HUES6 (cell line): ENCODE measurements at regions not wholly inside any gene's neighbourhood (a gene's known extent, or its start where the extent isn't known, plus 50 kb on each side); places are given as distances from the start of the nearest gene placed in this dataset.

ENCODE experiments used
- H3K27ac ChIP-seq: 2 replicates; pipeline ENCODE4 v1.7.0; 2013; ENCODE audit warnings: low read depth, mild to moderate bottlenecking, low read length, inconsistent platforms
- H3K27me3 ChIP-seq: 2 replicates; pipeline ENCODE4 v1.6.1; 2013; ENCODE audit warnings: low read length; ENCODE audit not compliant: control insufficient read depth, insufficient read depth
- H3K36me3 ChIP-seq: 2 replicates; pipeline ENCODE4 v1.6.1; 2013; ENCODE audit warnings: low read length; ENCODE audit not compliant: control insufficient read depth, insufficient read depth
- H3K4me1 ChIP-seq: 2 replicates; pipeline ENCODE4 v1.6.1; 2013; ENCODE audit warnings: low read length; ENCODE audit not compliant: control insufficient read depth, insufficient read depth
- H3K4me3 ChIP-seq: 2 replicates; pipeline ENCODE4 v1.5.1; 2013; ENCODE audit warnings: low read depth, low read length
- H3K9ac ChIP-seq: one replicate; pipeline ENCODE4 v1.6.1; 2013; ENCODE audit warnings: mild to moderate bottlenecking, low read length
- H3K9me3 ChIP-seq: 2 replicates; pipeline ENCODE4 v1.6.1; 2013; ENCODE audit warnings: low read depth, low read length; ENCODE audit not compliant: control insufficient read depth, insufficient read depth

DNA sequence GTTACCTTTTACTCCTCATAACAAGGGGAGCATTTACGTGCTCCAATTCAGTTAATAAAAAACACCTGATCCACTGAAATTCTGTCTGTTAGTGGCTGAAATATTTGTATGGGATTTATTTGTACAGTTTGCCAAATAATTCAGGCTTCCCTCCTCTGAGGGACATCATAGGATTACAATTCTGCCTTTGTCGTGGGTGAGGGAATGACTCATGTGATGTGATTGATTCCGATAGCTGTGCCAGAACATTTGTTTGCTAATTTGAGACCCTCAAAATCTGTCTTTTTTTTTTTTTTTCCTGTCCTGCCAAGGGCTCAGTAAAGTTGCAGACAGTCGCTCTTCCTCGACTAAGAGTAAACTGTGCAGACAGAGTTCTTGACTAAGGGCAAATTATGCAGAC is 612.6 kb upstream of the CDH2 start:
- no peaks in the 10 kb centered on the region for H3K4me1 ChIP-seq
- no peaks in the 10 kb centered on the region for H3K9me3 ChIP-seq
- H3K9ac ChIP-seq: no peak overlapping the region
- no peak overlapping the region for H3K27ac ChIP-seq
- H3K4me3 ChIP-seq: no peak overlapping the region
- no peaks in the 10 kb centered on the region for H3K27me3 ChIP-seq
- no peaks in the 10 kb centered on the region for H3K36me3 ChIP-seq

DNA sequence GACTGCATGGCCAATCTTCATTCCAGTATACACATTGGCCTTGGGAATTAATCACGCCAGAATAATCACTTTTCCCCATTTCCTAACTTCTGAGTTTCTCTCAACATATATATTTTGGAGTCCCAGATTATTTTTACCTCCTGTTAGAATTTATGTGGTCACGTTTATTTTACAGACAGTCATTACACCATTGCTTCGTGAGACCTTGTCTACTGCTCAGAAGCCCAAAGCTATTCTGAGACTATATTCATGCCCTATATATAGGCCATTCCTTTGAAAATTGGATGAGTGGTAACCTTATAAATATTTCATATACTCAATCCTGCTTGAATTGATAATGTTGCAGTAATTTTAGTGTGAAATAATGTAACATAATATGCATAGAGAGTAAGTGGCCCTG is 610.0 kb upstream of the CDH2 start:
- H3K27me3 ChIP-seq: no peaks in the 10 kb centered on the region
- H3K9ac ChIP-seq: no peak overlapping the region
- H3K36me3 ChIP-seq: no peaks in the 10 kb centered on the region
- no peak overlapping the region for H3K4me3 ChIP-seq
- no peaks in the 10 kb centered on the region for H3K9me3 ChIP-seq
- no peak overlapping the region for H3K27ac ChIP-seq
- H3K4me1 ChIP-seq: no peaks in the 10 kb centered on the region

DNA sequence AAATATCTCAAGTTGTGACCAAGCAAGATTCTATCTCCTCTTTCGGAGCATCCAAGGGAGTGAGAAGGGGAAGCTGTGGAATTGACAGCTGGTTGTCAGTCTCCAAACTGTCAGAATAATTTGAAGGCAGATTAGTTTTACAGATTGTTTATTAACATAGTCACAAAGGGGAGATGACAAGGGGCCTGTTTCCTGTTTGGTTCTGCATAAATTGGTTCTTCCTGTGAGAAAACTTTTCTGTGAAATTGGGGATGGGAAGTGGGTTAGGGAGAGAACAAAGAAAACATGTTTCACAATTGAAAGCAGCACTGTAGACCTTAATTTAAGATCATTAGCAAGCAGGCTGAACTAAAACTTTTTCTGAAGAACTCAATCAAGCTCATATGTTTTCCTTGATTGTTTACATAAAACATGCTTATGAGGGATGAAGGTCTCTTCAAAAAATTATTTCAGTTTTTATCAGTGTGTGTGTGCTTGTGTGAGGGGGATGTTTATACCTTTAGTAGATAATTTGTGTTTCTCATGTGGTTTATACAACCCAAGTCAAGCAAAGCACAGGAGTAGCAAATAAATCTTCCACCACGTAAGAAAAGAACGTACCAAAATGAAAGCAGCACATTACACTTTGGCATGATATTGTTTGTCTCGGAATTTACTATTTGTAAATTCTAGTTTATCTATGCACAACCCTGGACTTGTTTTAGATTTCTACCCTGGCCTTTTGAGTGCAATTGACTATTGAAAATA is 604.9 kb upstream of the CDH2 start:
- H3K9ac ChIP-seq: no peak overlapping the region
- no peak overlapping the region for H3K4me3 ChIP-seq
- no peak overlapping the region for H3K27ac ChIP-seq
- H3K4me1 ChIP-seq: no peaks in the 10 kb centered on the region; the same call in 1 of the 2 replicates
- no peaks in the 10 kb centered on the region for H3K27me3 ChIP-seq
- H3K9me3 ChIP-seq: no peaks in the 10 kb centered on the region
- no peaks in the 10 kb centered on the region for H3K36me3 ChIP-seq

DNA sequence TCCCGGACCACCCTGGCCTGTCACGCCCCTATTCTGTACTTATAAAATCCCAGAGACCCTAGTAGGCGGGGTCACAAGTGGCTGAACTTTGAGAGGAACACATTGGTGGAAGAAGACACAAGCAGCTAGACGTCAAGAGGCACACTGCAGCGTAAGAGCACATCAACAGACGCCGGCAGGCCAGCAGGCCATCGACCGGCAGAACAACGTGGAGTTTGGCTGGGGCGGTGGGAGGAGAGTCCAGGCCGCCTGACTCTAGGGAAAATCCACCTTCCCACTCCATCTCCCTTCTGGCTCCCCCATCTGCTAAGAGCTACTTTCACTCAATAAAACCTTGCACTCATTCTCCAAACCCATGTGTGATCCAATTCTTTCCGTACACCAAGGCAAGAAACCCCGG is 601.8 kb upstream of the CDH2 start:
- H3K4me1 ChIP-seq: no peaks in the 10 kb centered on the region; the same call in 1 of the 2 replicates
- no peak overlapping the region for H3K27ac ChIP-seq
- no peaks in the 10 kb centered on the region for H3K27me3 ChIP-seq
- H3K4me3 ChIP-seq: no peak overlapping the region
- H3K9me3 ChIP-seq: no peaks in the 10 kb centered on the region
- no peak overlapping the region for H3K9ac ChIP-seq
- H3K36me3 ChIP-seq: no peaks in the 10 kb centered on the region

DNA sequence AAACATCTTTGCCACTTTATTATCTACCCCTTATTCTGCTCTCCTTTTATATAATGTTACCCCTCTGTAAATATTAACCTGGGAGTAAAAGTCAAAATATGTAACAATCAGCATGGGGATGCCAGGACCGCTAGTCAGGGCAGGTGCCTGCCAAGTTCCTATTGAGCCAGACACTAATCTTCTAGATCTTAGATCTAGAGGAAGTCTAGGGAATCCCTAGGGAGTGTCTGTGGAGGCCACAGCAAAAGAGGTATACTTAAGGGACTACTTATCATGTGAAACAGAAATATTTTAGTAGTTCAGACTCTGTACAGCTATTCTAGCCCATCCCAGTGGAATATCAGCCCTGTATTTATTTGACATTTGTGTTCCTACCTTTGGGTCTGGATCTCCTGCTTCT is 600.8 kb upstream of the CDH2 start:
- H3K36me3 ChIP-seq: no peaks in the 10 kb centered on the region
- H3K4me1 ChIP-seq: no peaks in the 10 kb centered on the region; the same call in 1 of the 2 replicates
- H3K27ac ChIP-seq: no peak overlapping the region
- H3K9ac ChIP-seq: no peak overlapping the region
- no peaks in the 10 kb centered on the region for H3K27me3 ChIP-seq
- no peaks in the 10 kb centered on the region for H3K9me3 ChIP-seq
- H3K4me3 ChIP-seq: no peak overlapping the region

DNA sequence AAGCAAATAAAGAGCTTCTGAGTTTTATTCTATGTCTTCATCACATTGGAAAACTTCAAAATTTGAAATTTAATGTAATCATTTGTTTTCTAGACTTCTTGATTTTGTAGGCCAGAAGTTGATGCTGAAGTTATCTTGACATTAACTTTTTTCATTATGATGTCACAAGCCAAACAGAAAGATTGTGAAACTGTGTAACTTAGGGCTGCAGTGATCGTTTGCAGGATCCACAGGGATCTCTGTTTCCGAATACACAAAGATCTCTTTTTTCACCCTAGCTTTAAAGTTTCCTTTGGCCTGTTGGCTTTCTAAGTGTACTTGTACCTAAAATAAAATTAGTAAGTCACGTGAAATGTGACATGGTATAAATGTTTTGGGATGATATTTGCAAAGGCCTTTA is 594.9 kb upstream of the CDH2 start:
- no peaks in the 10 kb centered on the region for H3K27me3 ChIP-seq
- no peaks in the 10 kb centered on the region for H3K9me3 ChIP-seq
- no peak overlapping the region for H3K4me3 ChIP-seq
- no peaks in the 10 kb centered on the region for H3K4me1 ChIP-seq
- H3K9ac ChIP-seq: no peak overlapping the region
- no peak overlapping the region for H3K27ac ChIP-seq
- no peaks in the 10 kb centered on the region for H3K36me3 ChIP-seq

DNA sequence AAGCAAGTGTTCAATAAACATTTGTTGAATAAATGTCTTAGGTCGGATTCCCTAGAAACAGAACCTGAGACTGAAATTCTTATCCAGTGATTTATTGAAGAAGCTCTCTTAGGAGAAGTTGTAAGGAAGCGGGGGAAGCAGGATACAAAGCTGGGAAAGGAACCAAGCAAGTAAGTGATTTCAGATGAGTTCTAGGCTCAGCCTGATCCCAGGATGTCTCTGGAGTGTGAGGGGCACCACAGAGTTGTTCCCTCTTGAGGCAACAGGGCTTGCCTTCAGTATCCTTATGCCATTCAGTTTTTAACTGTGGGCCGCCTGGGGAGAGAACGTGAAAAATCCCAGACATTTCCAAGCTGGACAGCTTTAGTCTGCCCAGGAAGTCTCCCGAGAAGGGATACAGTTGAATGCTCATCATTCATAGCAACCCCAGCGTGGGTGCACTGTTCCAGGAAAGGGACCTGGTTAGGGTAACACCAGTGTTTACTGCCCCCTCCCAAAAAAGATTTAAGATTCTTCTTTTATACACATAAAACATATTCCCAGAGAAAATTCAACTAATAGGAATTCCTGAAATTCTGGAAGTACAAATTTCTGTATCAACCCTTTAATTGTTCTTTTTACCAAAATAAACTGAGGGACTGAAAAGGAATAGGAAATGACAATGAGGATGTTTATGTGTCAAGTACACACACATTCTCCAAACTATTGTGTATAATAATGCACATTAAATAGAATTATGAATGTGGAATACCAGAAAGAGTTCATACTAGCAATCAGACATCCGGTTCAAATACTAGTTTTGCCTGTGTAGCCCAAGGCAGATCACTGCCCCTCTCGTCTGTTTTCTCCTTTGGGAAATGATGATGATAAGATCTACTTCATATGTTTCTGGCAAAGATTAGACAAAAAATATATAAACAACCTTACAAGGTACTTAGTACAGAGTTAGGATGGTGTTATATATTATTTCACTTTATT is 592.1 kb upstream of the CDH2 start:
- H3K27me3 ChIP-seq: no peaks in the 10 kb centered on the region
- no peaks in the 10 kb centered on the region for H3K36me3 ChIP-seq
- H3K27ac ChIP-seq: no peak overlapping the region
- H3K9me3 ChIP-seq: no peaks in the 10 kb centered on the region
- no peak overlapping the region for H3K4me3 ChIP-seq
- no peaks in the 10 kb centered on the region for H3K4me1 ChIP-seq
- no peak overlapping the region for H3K9ac ChIP-seq

DNA sequence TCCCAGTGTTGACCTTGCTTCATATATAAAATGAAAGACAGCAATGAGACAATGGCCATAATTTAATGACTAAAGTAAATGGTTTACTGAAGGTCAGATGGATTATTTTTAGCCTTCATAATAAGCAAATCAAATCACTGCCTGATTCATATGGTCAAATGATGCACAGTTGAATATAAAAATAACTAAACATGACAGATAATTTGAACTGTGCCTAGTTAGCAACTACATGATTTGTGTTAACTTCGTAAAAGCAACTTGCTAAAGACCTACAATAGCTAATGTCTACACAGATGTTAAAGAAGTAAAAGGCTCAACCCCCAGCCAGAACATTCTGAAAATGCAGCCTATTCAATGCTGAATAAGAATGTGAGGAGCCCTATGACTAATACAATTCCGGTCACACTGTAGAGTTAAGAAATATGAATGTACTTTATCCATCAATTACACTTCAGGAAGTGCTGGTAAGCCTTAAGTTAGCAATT is 590.8 kb upstream of the CDH2 start:
- Histone ChIP-seq H3K36me3 (no peaks in the 10 kb centered on the region), H3K9me3 (no peaks in the 10 kb centered on the region), H3K4me1 (no peaks in the 10 kb centered on the region), H3K9ac (no peak overlapping the region), H3K27me3 (no peaks in the 10 kb centered on the region), H3K4me3 (no peak overlapping the region), H3K27ac (no peak overlapping the region)

DNA sequence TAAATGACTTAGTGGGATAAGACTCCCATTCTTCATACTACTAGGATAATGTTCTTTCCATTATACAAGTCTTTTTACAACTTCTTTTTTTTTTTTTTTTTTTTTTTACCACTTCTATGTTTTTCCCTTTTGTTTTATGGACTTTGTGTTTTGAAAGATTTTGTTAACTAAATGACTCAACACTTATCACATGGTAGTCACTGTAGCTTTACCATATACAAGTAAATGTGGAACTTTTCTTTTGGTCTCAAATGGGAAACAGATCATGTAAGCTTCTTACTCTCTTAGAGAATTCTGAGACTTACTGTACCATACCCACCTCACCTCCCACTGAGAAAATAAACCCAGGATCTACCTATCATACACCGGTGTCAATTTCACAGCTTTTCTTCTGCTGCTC is 590.3 kb upstream of the CDH2 start:
- Histone ChIP-seq H3K27me3 (no peaks in the 10 kb centered on the region), H3K36me3 (no peaks in the 10 kb centered on the region), H3K4me3 (no peak overlapping the region), H3K9ac (no peak overlapping the region), H3K9me3 (no peaks in the 10 kb centered on the region), H3K27ac (no peak overlapping the region), H3K4me1 (no peaks in the 10 kb centered on the region)

DNA sequence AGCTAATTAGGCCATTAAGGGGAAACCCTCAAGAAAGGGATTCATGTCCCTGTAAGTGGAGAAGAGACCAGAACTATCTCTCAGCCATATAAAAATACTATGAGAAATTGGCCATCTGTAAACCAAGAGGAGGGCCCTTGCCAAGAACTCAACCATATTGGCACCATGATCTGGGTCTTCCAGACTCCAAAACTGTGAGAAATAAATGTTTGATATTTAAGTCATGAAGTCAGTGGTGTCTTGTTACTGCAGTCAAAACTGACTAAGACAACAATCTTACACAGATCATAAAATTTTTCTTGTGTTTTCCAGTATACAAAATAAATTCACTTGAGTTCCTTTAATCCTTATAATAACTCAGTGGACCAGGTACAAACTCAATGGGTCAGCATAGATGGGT is 589.8 kb upstream of the CDH2 start:
- H3K27me3 ChIP-seq: no peaks in the 10 kb centered on the region
- no peaks in the 10 kb centered on the region for H3K9me3 ChIP-seq
- H3K4me1 ChIP-seq: no peaks in the 10 kb centered on the region
- H3K4me3 ChIP-seq: no peak overlapping the region
- H3K27ac ChIP-seq: no peak overlapping the region
- no peak overlapping the region for H3K9ac ChIP-seq
- no peaks in the 10 kb centered on the region for H3K36me3 ChIP-seq

DNA sequence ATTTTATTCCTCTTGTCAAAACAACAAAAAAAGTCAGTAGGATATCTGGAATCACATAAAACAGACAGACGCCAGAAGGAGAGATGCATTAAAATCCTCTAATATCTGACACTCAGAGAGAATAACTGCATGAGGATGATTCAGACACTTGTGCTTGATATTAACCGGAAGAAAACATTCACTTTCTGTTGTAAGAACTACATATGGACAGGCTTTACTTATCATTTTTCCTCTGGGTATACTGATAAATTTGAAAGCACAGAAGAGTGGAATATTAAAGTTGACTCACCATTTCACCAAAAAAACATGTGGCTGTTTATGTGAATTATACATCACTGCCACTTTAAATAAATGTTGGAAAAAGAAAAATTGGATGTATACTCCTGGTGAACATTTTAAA is 589.1 kb upstream of the CDH2 start:
- Histone ChIP-seq H3K36me3 (no peaks in the 10 kb centered on the region), H3K27me3 (no peaks in the 10 kb centered on the region), H3K9me3 (no peaks in the 10 kb centered on the region), H3K27ac (no peak overlapping the region), H3K4me3 (no peak overlapping the region), H3K4me1 (no peaks in the 10 kb centered on the region), H3K9ac (no peak overlapping the region)
